Inflammatory macrophage treated with lipopolysaccharide for 1 hour (primary cell): ENCODE measurements at regions not wholly inside any gene's neighbourhood (a gene's known extent, or its start where the extent isn't known, plus 50 kb on each side); places are given as distances from the start of the nearest gene placed in this dataset.
"Not testable (repeated sequence)": the region's sequence is repeated elsewhere in the genome, so short reads cannot be mapped to it uniquely, and the experiment has no call there.

Experiments
- DNase-seq, 2 donors: peaks; one replicate each; pipeline ENCODE4 v3.0.0-alpha.2; 2020 to 2022

- no peak for DNase-seq
Observed at GRCh38 chr11:130979386-130979972, 63.2 kb upstream of the SNX19 start.

GRCh38 chr11:130980071-130980862 is 64.0 kb upstream of the SNX19 start:
- no peak for DNase-seq

GRCh38 chr11:130984241-130984640 is 68.0 kb upstream of the SNX19 start:
- not testable (repeated sequence) for DNase-seq

- DNase-seq: no peak
Observed at GRCh38 chr11:130992788-130993187, 76.5 kb upstream of the SNX19 start.

GRCh38 chr11:130994043-130994442 is 77.8 kb upstream of the SNX19 start:
- DNase-seq: no peak

GRCh38 chr11:130995266-130995665 is 79.0 kb upstream of the SNX19 start:
- DNase-seq: no peak

- no peak for DNase-seq
Observed at GRCh38 chr11:130997278-130997677, 81.0 kb upstream of the SNX19 start.

GRCh38 chr11:130999086-130999485 is 82.8 kb upstream of the SNX19 start:
- no peak for DNase-seq

GRCh38 chr11:130999992-131000770 is 83.9 kb upstream of the SNX19 start:
- no peak for DNase-seq

GRCh38 chr11:131002145-131002544 is 85.9 kb upstream of the SNX19 start:
- no peak for DNase-seq

- DNase-seq: no peak
Observed at GRCh38 chr11:131005829-131006228, 89.5 kb upstream of the SNX19 start.

GRCh38 chr11:131025020-131025419 is 108.7 kb upstream of the SNX19 start:
- no peak for DNase-seq

GRCh38 chr11:131025421-131026125 is 109.3 kb upstream of the SNX19 start:
- no peak for DNase-seq

- DNase-seq: no peak
Observed at GRCh38 chr11:131027491-131027890, 111.2 kb upstream of the SNX19 start.

- DNase-seq: no peak
Observed at GRCh38 chr11:131033151-131033651, 116.9 kb upstream of the SNX19 start.

- no peak for DNase-seq
Observed at GRCh38 chr11:131036514-131036913, 120.2 kb upstream of the SNX19 start.

- DNase-seq: no peak
Observed at GRCh38 chr11:131037873-131038272, 121.6 kb upstream of the SNX19 start.

GRCh38 chr11:131038597-131038996 is 122.3 kb upstream of the SNX19 start:
- no peak for DNase-seq

- DNase-seq: no peak
Observed at GRCh38 chr11:131041331-131042040, 125.2 kb upstream of the SNX19 start.

- DNase-seq: no peak
Observed at GRCh38 chr11:131042041-131042390, 125.7 kb upstream of the SNX19 start.

- DNase-seq: no peak
Observed at GRCh38 chr11:131043251-131043650, 127.0 kb upstream of the SNX19 start.

GRCh38 chr11:131044851-131045250 is 128.6 kb upstream of the SNX19 start:
- no peak for DNase-seq
